COLO668 (cell line): ENCODE measurements at regions not wholly inside any gene's neighbourhood (a gene's known extent, or its start where the extent isn't known, plus 50 kb on each side); places are given as distances from the start of the nearest gene placed in this dataset.

ENCODE experiments used
- DNase-seq: peaks from one replicate; lab custom pipeline; 2025; ENCODE audit not compliant: unreplicated experiment; lab: John Stamatoyannopoulos, UW

DNA sequence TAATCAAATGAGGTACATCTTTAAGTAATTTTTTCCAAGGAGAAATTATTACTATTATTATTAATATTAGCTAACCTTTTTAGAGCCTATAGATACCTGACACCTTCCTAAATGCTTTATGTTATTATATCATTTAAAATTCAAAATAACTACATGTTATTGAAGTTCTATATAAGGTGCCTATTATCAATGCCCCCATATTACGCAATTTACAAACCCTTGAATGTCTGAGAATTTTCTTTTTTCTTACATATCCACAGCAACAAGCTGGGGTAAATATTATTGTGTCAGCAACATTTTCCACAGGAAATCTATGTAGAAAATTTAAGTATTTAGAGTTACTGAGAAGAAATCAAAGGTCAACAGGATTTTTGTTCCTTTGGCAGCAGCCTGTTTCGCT lies 327.3 kb downstream of the NXPE2 start:
- DNase-seq, result no peak

DNA sequence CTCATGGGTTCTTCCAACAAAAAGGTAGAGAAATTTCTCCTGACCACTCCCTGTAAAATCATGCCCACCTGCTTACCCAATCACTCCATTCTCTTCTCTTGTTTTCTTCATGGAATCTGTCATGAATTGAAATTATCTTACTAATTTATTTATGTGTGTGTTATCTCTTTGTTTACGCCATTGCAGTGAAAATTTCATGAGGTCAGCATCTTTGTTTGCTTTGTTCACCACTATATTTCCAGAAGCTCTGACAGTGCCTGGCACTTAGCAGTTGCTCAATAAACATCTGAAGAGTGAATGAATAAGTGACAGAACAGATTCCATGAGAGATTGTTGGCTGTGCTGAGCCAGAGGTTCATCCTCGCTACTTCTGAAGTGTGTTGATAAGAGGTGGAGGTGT lies 329.5 kb downstream of the NXPE2 start:
- DNase-seq, result no peak

DNA sequence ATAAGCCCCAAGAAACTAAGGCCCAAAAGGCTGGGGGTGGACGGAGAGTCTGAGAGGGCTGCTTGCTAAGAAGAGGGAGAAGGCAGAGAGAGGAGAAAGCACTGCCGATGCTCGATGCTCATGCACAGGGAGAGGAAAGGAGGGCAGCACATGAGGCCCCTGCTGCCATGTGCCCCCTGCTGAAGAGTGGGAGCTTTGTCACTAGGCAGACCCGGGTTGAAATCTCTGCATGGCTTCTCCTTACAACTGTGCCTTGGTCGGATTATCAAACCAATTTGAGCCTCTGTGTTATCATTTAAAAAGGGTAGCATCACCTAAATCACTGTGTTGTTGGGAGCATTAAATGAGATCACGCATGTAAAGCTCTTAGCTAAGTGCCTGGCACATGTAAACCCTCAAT lies 330.5 kb downstream of the NXPE2 start:
- DNase-seq, result no peak

DNA sequence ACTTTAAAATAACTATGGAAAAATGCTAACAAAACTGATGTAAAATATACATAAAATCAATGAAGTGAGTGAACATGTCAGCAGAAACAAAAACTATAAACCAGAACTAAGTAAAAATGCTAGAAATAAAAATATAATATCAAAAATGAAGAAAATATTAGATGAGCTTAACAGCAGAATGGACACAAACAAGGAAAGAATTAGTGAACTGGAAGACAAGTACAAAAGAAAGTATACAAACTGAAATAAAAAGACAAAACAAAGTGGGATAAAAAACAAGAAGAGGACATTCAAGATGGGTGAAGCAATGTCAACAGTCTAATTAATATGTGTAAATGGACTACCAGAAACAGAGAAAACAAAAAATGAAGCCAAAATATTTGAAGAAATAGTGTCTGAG lies 339.2 kb downstream of the NXPE2 start:
- no peak for DNase-seq

DNA sequence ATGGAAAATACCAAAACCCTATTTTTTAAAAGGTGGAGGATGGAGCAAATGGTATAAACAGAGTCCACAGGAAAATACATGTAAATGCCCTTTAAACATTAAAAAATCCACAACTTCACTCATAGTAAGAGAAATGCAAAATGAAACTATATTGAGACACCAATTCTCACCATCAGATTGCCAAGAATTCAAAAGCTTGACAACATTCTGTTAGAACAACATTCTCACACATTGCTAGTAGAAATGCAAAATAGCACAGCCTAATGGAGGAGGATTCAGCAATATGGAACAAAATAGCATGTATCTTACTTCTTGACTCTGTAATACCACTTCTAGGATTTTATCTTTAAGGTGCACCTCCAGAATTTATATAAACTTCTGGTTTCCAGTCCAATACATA lies 351.8 kb downstream of the NXPE2 start:
- no peak for DNase-seq

DNA sequence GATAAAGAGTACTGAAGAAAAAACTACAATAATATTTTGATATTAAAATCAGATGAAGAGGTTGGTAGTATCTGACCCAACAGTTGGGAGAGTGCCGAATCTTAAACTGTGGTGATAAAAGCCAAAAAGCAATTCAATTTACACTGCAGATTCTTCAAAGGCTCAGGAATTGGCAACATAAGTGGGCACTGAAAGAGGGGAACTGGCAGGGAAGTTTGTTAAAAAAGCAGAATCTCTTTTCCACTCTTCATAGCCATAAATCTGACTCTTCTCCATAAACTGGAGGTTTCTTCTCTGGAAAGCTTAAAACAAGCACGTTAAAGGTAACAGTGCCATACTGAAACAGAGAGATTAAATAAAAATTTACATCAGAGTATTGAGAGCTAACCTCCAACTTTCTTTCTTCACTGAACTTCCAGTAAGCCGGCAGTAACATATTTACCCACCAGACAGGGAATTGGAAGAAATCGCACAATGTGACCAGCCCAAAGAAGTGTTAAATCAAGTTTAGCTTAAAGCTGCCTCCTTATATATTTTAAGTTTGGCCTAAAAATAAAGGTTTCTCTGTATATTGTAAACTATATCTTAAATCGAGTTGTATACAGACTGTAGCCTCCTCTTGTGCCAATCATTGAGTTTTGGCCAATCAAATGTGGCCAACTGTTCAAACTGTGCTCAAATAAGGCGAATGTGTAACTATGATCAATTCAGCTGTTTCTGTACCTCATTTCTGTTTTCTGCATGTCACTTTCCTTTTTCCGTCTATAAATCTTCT lies 358.3 kb downstream of the NXPE2 start:
- DNase-seq, result no peak

DNA sequence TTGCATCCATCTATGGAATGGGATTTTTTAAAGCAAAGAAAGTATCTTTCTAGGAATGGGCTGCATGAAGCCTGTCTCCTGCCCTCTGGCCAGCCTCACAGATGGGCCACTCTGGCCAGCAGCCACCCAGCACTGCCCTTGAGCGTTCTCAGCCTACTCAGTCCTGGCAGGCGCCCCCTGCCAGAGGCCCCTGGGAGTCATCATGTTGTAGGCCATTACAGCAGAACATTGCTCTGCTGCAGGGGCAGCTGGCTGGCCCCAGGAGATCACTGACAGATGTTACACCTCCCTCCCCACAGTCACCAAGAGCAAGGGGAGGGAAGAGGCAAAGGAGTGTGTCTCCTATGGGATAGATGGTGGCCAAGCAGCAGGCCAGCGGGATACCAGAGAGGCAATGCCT lies 363.7 kb downstream of the NXPE2 start:
- DNase-seq, result no peak

DNA sequence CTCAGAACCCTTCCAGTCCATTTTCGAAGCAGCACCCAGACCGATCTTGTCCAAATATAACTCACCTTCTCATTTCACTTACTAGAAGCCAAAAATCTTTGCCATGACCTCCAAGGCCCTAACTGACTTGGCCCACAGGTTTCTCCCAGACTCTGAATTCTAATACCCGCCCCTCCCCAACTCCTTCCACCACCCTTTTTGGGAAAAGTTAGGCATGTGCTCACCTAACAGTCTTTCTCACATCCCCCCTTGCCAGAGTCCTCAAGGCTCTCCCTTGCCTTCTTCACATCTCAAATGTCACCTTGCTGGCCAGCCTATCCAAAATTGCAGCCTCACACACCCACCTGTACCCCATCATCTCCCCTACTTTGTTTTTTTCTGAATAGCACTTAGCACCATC lies 369.3 kb downstream of the NXPE2 start:
- no peak for DNase-seq

DNA sequence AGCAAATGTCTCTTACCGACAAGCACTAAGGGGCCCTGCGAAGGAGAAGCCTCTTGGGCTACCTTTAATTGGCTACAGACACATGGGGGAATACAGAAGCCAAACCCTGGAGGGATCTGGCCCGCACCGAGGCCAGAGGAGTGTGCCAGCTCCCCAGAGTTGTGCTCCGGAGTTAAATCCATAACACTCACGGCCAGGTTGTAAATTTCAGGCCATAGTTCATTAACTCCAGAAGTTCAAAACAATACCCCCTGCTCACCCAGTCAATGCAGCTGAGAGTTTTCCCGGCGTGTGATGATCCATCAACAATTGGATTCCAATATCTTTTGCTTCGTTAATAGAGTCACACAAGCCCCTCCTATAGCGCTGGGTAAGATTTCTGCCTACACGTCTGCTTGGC lies 371.5 kb downstream of the NXPE2 start:
- DNase-seq, result no peak

DNA sequence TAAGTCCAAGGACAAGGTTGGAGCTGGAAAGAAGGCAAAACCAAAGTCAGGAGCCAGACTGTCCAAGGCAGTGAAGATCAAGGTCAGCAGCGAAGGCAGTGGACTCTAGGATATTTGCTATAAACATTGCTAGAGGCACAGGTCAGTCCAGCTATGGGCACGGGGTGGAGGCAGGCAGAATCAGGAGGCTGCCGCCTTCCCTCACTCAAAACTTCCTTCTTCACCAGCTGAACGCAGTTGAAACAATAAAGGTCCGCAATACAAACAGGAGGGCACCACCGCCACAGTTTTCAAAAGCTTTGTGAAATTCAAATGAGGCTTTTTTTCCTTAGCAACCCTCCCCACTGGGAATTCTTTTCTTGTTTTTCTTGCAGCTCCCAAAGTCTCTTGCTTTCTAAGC lies 372.4 kb downstream of the NXPE2 start:
- DNase-seq, result no peak

DNA sequence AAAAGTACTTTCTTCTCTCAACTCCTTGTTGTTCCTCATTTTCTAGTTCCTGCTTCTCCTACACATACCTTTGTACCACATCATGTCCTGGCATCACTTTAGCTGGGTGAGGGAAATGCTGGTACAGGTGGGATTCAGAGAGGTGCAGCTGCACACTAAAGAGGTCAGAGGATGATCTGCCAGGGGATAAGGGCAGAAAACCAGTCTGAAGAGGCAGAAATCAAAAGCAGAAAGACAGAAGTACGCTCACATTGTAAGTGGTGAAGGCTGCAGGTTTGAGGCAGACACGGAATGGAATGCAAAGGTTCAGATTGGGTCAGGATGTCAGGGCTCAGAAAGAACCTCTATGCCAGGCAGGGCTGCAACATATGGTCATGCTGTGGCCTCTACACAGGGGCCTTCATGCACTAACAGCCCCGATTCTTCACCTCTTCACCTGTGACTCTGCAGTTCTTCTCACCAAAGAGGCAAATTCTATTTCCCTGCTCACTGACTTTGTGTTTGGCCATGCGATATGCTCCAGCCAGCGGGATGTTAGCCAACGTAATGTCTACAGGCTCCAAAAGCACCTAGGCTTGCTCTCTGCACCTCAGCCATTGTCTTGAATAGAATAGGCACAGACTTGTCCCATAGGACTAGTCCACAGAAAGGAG lies 373.7 kb downstream of the NXPE2 start:
- no peak for DNase-seq

DNA sequence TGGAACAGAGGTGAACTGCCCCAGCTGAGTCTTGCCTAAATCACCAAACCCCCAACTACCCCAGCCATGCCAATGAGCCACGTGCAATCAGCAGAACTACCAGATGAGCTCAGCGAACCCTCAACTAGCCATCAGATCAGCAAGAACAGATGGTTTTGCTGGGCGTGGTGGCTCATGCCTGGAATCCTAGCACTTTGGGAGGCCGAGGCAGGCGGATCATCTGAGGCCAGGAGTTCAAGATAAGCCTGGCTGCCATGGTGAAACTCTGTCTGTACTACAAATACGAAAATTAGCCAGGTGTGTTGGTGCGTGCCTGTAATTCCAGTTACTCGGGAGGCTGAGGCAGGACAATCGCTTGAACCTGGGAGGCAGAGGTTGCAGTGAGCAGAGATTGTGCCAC lies 374.3 kb downstream of the NXPE2 start:
- DNase-seq, result no peak

DNA sequence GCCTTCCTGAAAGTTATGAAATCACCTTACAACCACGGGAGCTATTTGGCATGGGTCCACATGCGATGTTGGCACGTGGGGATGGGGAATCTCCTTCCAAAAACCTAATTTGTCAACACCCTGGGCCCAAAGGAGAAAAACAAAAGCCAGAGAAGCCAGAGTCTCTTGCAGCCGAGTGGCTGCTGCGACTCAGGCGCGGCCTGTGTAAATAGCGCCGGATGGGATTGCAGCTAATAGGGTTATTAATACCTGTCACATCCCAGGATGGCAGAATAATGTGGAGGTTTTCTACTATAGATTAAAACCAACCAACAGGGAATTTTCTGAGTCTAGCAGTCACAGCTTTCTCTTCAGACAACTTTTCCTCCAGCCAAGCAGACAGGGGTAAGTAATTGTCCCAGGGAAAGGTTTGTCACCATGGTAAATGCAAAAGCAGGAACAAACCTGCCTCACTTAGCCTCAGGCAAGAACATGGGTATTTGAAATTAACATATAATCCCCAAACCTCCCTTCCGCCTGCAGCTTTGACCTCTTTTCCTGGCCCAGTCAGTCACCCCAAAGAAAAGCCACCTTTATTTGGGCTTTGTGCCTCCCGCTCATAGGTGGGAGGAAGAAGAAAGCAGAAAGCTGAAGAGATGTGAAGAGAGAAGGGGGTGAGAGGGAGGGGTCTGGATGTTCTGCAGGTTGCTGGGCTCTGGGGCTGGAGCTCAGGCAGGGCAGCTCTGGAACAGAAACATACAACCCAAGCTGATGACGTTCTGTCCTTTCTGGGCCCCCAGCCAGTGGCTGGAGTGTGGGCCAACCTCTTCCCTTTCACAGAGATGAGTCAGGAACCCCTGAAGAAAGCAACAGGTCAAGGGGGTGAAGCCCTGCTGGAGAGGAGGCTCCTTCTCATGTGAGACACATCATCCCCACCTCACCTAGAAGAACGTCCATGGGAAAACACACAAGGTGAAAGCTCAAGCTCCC lies 376.5 kb downstream of the NXPE2 start:
- peak; percentile 21 for DNase-seq

DNA sequence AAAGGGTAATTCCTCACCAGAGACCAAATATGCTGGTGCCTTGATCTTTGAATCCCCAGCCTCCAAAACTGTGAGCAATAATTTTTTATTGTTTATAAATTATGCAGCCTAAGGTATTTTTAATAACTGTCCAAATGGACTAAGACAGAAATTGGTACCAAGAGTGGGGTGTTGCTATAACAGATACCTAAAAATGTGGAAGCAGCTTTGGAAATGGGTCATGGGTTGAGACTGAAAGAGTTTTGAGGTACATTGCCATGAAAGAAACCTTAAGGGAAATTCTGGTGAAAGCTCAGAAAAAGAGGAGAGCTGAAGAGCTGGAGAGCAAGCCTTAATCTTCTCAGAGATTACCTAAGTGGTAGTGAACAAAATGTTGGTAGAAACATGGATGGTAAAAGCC lies 378.2 kb downstream of the NXPE2 start:
- DNase-seq, result no peak

DNA sequence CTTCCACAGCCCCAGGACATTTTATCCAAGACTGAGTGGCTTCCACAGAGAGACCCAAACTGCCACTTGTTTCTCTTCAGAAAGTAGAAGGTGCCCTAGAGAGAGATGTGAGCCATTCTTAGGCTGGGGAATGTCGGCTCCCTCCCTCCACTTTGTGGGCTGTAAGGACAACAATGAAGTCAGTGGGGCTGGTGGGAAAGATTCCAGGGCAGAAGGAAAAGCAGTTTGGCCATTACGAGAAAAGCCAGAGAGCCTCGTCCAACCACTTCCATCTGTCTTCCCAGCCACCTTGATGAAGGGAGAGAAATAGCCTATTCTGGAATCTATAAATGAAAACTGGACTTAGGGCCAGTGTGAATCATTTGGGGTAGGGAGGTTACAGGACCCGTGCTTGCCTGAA lies 382.5 kb downstream of the NXPE2 start:
- no peak for DNase-seq

DNA sequence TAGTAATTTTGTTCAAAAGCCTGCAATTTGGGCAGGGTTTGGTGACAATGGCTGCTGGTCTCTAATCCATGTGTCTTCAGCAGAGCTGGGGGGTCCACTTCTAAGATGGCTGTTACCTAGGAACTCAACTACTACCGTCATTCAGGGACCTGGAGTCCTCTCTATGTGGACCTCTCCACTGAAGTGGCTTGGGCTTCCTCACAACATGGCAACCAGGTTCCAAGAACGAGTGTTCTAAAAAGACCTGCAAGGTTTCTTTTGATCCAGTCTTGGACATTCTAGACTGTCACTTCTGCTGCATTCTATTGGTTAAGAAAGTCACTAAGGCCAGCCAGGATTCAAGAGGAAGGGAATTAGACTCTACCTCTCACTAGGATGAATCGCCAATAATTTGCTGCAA lies 387.0 kb downstream of the NXPE2 start:
- no peak for DNase-seq

DNA sequence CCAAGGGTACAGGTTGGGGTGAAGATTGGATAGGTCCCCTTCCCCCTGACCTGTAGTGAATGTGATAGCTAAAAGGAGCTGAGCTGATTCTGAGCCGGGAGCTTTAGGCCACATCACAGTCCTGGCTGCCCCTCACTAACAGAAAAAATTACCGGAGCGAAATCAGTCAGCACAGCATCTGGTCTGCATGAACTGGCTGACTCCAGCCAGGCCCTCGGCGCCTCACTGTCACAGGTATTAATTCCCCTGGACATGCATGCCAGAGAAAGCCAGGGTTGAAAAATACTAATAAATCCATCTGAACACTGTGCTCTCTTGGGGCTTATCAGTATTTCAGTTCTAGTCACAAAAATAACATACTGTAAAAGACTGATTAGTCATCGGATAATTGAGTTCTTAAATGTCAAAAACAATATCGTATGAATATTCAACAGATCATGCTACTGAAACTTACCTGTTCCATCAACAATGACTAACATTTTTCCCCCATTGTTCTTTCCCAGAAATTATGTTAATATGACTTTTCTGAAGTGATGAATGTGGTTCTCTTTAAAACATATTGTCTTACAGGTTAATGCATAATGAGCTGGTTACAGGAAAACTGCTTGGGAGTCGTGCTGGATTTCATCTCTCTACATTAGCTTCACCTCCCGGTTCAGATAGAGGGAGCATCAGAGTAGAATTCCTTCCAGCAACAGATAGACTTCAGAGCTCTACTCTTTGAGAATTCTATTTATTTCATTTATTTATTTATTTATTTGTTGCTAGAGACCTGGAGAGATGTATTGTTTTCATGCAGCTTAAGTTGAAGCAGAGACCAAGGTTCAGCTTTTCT lies 387.7 kb downstream of the NXPE2 start:
- no peak for DNase-seq

DNA sequence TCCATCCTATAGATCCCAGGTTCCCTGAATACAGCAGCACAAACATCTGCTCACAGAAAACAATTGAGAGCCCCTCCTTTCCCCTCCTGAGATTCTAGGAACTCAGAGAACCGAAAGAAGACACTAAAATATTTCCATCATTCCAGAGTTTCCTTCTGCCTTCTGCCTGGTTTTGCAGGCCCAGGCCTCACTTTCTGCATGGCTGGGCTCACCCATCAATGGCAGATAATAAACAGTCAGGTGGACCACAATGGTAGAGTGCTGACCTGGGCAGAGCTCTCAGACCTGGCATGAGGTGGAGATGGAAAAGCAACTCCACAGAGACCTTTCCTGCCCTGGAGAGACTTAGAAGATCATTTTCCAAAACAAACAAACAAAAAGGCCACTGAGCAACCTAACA lies 389.1 kb downstream of the NXPE2 start:
- DNase-seq, result peak; percentile 24

DNA sequence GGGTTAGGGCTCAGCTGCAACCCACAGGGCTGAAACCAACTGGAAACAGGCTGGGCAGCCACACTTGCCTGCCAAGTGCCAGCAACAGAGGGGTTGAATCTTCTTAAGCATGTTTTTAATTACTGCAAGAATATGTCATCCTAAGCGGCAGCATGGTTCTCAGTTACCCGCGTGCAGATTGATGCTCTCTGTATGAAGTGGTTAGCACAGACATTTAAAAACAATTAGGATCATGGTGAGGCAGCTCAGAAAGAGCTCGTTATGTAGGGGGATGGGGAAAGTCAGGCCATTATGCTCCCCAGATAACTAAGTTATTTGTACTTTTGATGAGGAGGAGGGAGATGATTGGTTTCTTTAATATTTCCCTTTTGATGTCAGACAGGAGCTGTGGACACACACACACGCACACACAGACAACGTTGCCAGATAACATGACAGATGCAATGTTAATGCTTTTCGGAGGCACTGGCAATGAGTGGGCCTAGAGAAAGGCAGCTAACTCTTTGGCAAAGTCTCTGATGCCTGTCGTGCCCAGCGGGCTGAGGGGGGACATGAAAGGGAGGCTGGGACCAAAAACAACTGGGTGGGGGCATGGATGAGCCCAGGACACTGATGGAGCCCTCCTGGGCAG lies 389.7 kb downstream of the NXPE2 start:
- DNase-seq, result no peak

DNA sequence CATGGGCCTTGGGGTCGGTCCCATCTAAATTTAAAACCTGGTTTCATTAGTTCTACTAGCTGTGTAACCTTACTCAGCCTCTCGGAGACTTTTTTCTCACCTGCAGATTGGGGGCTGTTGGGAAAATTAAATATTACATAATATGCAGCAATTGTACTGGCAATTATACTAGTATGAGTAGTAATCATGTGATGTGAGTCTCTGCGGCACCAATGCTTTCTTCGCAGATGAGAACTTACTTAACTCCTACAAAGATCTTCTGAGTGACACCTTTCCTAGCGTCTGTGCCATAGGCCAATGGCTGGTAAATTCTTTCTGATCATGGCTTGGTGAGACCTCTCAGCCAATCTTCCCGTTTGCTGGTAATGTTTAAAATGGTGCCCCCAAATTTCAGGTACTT lies 391.3 kb downstream of the NXPE2 start:
- no peak for DNase-seq
